Panc1 (cell line): ENCODE measurements at regions not wholly inside any gene's neighbourhood (a gene's known extent, or its start where the extent isn't known, plus 50 kb on each side); places are given as distances from the start of the nearest gene placed in this dataset.

Experiments used
- ATAC-seq: fragments of 200-7000 bp; cut with Tn5 transposase; 2 replicates; pipeline ENCODE4 v1.9.1; 2020; ENCODE audit warnings: mild to moderate bottlenecking, moderate library complexity
- BruUV-seq: library from RNA; stranded (reverse); fragments of 400-500 nt; replicated peaks from 2 replicates; lab custom pipeline; 2021; lab: Mats Ljungman, UMichigan
- CTCF ChIA-PET: fragments of 300-600 bp; sonication (Branson Sonifier 250); formaldehyde crosslinking; loops from one replicate; lab custom pipeline; 2022; ENCODE audit warnings: antibody characterized with exemption; lab: Charles Lee
- POLR2A ChIA-PET: fragments of 300-600 bp; sonication (Branson Sonifier 250); formaldehyde crosslinking; loops from one replicate; lab custom pipeline; 2022; ENCODE audit warnings: antibody characterized with exemption; lab: Charles Lee
- DNase-seq: peaks from one replicate; pipeline ENCODE4 v3.0.0-alpha.2; 2010; ENCODE audit warnings: low read depth, low spot score
- H3K27ac ChIP-seq: 2 replicates; pipeline ENCODE4 v1.5.1; 2011; ENCODE audit warnings: mild to moderate bottlenecking, low read length, inconsistent platforms
- H3K27me3 ChIP-seq: fragments of 200-500 bp; sonication (Bioruptor generic); 2 replicates; pipeline ENCODE4 v1.6.0; 2014; ENCODE audit warnings: low read length, inconsistent platforms; ENCODE audit not compliant: control insufficient read depth, insufficient read depth
- H3K36me3 ChIP-seq: fragments of 200-500 bp; sonication (Bioruptor generic); 2 replicates; pipeline ENCODE4 v1.5.1; 2014; ENCODE audit warnings: inconsistent platforms, mild to moderate bottlenecking, low read length, moderate library complexity; ENCODE audit not compliant: control insufficient read depth, insufficient read depth
- H3K4me1 ChIP-seq: 2 replicates; pipeline ENCODE4 v1.5.1; 2011; ENCODE audit warnings: inconsistent platforms, mild to moderate bottlenecking, low read length, moderate library complexity; ENCODE audit not compliant: control insufficient read depth, insufficient read depth
- H3K4me3 ChIP-seq, 2 experiments: 2 replicates each; pipeline ENCODE4 v1.5.1; 2011 to 2012; ENCODE audit warnings: low read depth in 2 of 2, low read length in 2 of 2, mild to moderate bottlenecking in 2 of 2, inconsistent platforms in 1 of 2, moderate library complexity in 1 of 2
- H3K9me3 ChIP-seq: fragments of 200-500 bp; sonication (Bioruptor generic); 2 replicates; pipeline ENCODE4 v1.5.1; 2014; ENCODE audit warnings: low read depth, mild to moderate bottlenecking, inconsistent platforms, low read length, moderate library complexity; ENCODE audit not compliant: control insufficient read depth, insufficient read depth
- POLR2AphosphoS5 ChIP-seq: IDR thresholded peaks from 2 replicates; pipeline ENCODE4 v1.6.1; 2012; ENCODE audit warnings: mild to moderate bottlenecking, low read depth, low read length, moderate library complexity
- REST ChIP-seq, 2 experiments: IDR thresholded peaks; 2 replicates each; pipeline ENCODE4 v1.6.1; 2011 to 2012; ENCODE audit warnings: low read depth in 2 of 2, control low read depth in 1 of 2, low read length in 1 of 2, mild to moderate bottlenecking in 1 of 2, moderate library complexity in 1 of 2; ENCODE audit not compliant: insufficient read depth in 1 of 2
- SIN3A ChIP-seq: IDR thresholded peaks from 2 replicates; pipeline ENCODE4 v1.6.1; 2012; ENCODE audit warnings: low read depth, mild to moderate bottlenecking, low read length, moderate library complexity, borderline replicate concordance; ENCODE audit not compliant: insufficient read depth
- TCF7L2 ChIP-seq: IDR thresholded peaks from 2 replicates; pipeline ENCODE4 v1.6.1; 2011; ENCODE audit warnings: mild to moderate bottlenecking, low read depth, low read length, inconsistent platforms
- in situ Hi-C: cut with HindIII; loops from 2 replicates; pipeline ENCODE4 v1.10.0; 2016; ENCODE audit warnings: low sequenced_read_pairs, low pct_unique_long_range_greater_than_20kb
- intact Hi-C: fragments of 100-400 bp; cut with micrococcal nuclease; formaldehyde crosslinking; loops from one replicate; pipeline ENCODE4 v1.10.0; 2022; ENCODE audit not compliant: unreplicated experiment
- TF ChIP-seq, protein P1 (sequence below): fragments of 450-650 bp; IDR thresholded peaks from 2 replicates; pipeline ENCODE4 v1.5.1; 2017; ENCODE audit warnings: mild to moderate bottlenecking

- no peak for ATAC-seq
- Histone ChIP-seq H3K36me3 (no peaks in the 10 kb centered on the region), H3K4me3 (no peak overlapping the region), H3K27ac (no peak overlapping the region), H3K9me3 (no peaks in the 10 kb centered on the region), H3K27me3 (no peaks in the 10 kb centered on the region), H3K4me1 (no peaks in the 10 kb centered on the region)
- POLR2A ChIA-PET = no interaction called here
- in situ Hi-C loops = no loop called here
- DNase-seq = no peak
- TF ChIP-seq POLR2AphosphoS5 (no peak), SIN3A (no peak), TCF7L2 (no peak), REST (IDR thresholded peaks at IDR 0.05; ENCODE audit: insufficient read depth in 1 of 2, low read depth in 2 of 2, low read length in 1 of 2) (no peak)
- TF ChIP-seq, protein P1, sequence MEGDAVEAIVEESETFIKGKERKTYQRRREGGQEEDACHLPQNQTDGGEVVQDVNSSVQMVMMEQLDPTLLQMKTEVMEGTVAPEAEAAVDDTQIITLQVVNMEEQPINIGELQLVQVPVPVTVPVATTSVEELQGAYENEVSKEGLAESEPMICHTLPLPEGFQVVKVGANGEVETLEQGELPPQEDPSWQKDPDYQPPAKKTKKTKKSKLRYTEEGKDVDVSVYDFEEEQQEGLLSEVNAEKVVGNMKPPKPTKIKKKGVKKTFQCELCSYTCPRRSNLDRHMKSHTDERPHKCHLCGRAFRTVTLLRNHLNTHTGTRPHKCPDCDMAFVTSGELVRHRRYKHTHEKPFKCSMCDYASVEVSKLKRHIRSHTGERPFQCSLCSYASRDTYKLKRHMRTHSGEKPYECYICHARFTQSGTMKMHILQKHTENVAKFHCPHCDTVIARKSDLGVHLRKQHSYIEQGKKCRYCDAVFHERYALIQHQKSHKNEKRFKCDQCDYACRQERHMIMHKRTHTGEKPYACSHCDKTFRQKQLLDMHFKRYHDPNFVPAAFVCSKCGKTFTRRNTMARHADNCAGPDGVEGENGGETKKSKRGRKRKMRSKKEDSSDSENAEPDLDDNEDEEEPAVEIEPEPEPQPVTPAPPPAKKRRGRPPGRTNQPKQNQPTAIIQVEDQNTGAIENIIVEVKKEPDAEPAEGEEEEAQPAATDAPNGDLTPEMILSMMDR = no peak
- CTCF ChIA-PET = no interaction called here
- no TSS peak for BruUV-seq
- intact Hi-C loops = no loop called here
These were observed 155.2 kb downstream of the ZIC5 start for GRCh38 chr13:99816321-99816720.

DNA sequence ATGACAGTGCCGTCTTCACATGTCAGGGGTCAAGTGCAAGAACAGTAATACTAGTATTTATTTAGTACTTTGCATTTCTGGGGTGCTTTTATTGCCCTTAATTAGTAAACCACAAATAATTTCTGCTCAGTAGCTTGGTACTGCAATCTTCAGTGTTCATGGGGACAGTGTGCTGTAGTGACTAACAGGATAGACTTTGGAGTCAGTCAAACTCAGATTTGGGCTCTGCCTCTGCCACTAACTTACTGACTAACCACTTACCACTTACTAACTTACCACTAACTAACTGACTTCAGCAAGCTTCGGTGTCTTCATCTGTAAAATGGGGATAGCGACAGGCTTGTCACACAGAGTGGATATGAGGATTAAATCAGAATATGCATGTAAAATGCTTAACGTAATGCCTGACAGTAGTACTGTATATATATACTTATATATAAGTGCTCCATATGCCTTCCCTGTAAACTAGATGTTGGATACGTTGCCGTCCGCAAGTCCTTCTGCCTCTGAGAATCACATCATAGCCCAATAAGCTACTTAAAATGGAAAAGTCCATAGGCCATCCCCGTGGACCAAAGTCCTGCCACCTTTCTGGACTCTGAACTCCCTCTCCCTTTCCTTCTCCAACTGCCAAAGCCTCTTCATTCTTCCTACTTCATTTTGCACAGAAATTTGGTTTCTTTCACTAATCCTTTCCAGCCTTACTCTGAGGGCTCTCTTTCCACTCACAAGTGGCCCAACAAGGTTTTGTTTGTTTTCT is 158.1 kb downstream of the ZIC5 start:
- TF ChIP-seq SIN3A (no peak), TCF7L2 (no peak), POLR2AphosphoS5 (no peak), REST (IDR thresholded peaks at IDR 0.05; ENCODE audit: insufficient read depth in 1 of 2, low read depth in 2 of 2, low read length in 1 of 2) (no peak)
- TF ChIP-seq, protein P1 = no peak
- H3K4me3 ChIP-seq = no peak overlapping the region
- no peaks in the 10 kb centered on the region for H3K27me3 ChIP-seq
- H3K9me3 ChIP-seq = no peaks in the 10 kb centered on the region
- no TSS peak for BruUV-seq
- ATAC-seq (no peak), DNase-seq (no peak)
- H3K27ac ChIP-seq = no peak overlapping the region
- POLR2A ChIA-PET = no interaction called here
- CTCF ChIA-PET = no interaction called here
- in situ Hi-C loops = no loop called here
- no peaks in the 10 kb centered on the region for H3K4me1 ChIP-seq
- intact Hi-C loops = no loop called here
- H3K36me3 ChIP-seq = no peaks in the 10 kb centered on the region
